Esophagus squamous epithelium (tissue), 4 donors: ENCODE measurements at regions not wholly inside any gene's neighbourhood (a gene's known extent, or its start where the extent isn't known, plus 50 kb on each side); places are given as distances from the start of the nearest gene placed in this dataset.
"Not testable (repeated sequence)": the region's sequence is repeated elsewhere in the genome, so short reads cannot be mapped to it uniquely, and the experiment has no call there.

Experiments
- CTCF ChIP-seq, 6 experiments: fragments of 450-650 bp in 4 of 6; fragments of 200-600 bp in 2 of 6; sonication (generic) in 2 of 6; IDR thresholded peaks; one replicate each; pipeline ENCODE4 v1.5.1; 2016 to 2019; ENCODE audit warnings: antibody characterized with exemption in 6 of 6, mild to moderate bottlenecking in 4 of 6, moderate library complexity in 4 of 6
- POLR2A ChIP-seq, 4 donors: fragments of 450-650 bp; IDR thresholded peaks; one replicate each; pipeline ENCODE4 v1.6.1; 2017; ENCODE audit warnings: antibody characterized with exemption in 4 of 4, mild to moderate bottlenecking in 4 of 4, moderate library complexity in 3 of 4

- peak in 3 of 6 experiments; percentile 16 to 42 (median 20) for TF ChIP-seq CTCF (IDR thresholded peaks at IDR 0.05)
- not testable (repeated sequence) for TF ChIP-seq POLR2A (IDR thresholded peaks at IDR 0.05)
These were observed 110.8 kb downstream of the TNFRSF13B start for GRCh38 chr17:16861152-16861551.
